Stomach (tissue), 8 donors: ENCODE measurements at regions not wholly inside any gene's neighbourhood (a gene's known extent, or its start where the extent isn't known, plus 50 kb on each side); places are given as distances from the start of the nearest gene placed in this dataset.

Source experiments
- DNase-seq, 2 donors: peaks; one replicate each; pipeline versions ENCODE4 v3.0.0 to v3.0.0-alpha.2; 2013 to 2019
- H3K27ac ChIP-seq, 5 donors: fragments of 200-600 bp in 4 of 5; sonication (generic) in 4 of 5; one replicate each; pipeline ENCODE4 v1.5.1; 2013 to 2019; ENCODE audit warnings: mild to moderate bottlenecking in 1 of 5, moderate library complexity in 1 of 5
- H3K27me3 ChIP-seq, 3 donors: fragments of 200-600 bp; sonication (generic); one replicate each; pipeline ENCODE4 v1.5.1; 2017 to 2019; ENCODE audit warnings: mixed run types in 1 of 3
- H3K36me3 ChIP-seq, 4 donors: fragments of 200-600 bp; sonication (generic); 1 replicate in 3 of 4; 2 replicates in 1 of 4; pipeline ENCODE4 v1.5.1; 2016 to 2019
- H3K4me1 ChIP-seq, 4 donors: fragments of 200-600 bp; sonication (generic); one replicate each; pipeline ENCODE4 v1.5.1; 2016 to 2019
- H3K4me3 ChIP-seq, 4 donors: fragments of 200-600 bp; sonication (generic) in 3 of 4; one replicate each; pipeline ENCODE4 v1.5.1; 2016 to 2019; ENCODE audit warnings: mild to moderate bottlenecking in 1 of 4
- H3K9me3 ChIP-seq, 4 donors: fragments of 200-600 bp; sonication (generic); one replicate each; pipeline ENCODE4 v1.5.1; 2016 to 2019
- CTCF ChIP-seq, 7 experiments: fragments of 450-650 bp in 4 of 7; fragments of 200-600 bp in 3 of 7; sonication (generic) in 3 of 7; IDR thresholded peaks; one replicate each; pipeline ENCODE4 v1.5.1; 2016 to 2019; ENCODE audit warnings: antibody characterized with exemption in 7 of 7, control low read depth in 2 of 7, mild to moderate bottlenecking in 1 of 7
- EP300 ChIP-seq: sonication (generic); formaldehyde crosslinking; IDR thresholded peaks from one replicate; pipeline ENCODE4 v1.6.1; 2017; ENCODE audit warnings: antibody characterized with exemption
- POLR2A ChIP-seq, 4 donors: fragments of 450-650 bp; IDR thresholded peaks; one replicate each; pipeline ENCODE4 v1.6.1; 2016; ENCODE audit warnings: antibody characterized with exemption in 4 of 4, control low read depth in 2 of 4, mild to moderate bottlenecking in 1 of 4, moderate library complexity in 1 of 4
- POLR2AphosphoS5 ChIP-seq, 3 donors: sonication (generic); formaldehyde crosslinking; IDR thresholded peaks; one replicate each; pipeline ENCODE4 v1.6.1; 2016; ENCODE audit warnings: antibody characterized with exemption in 3 of 3
- WGBS, 5 donors: extraction: QIAGEN DNeasy Blood & Tissue Kit in 3 of 5; methylation state at CpG; one replicate each; pipeline versions ENCODE4 v1.1.5 to v1.1.7; 2013 to 2018; 5-methylcytosine and 5-hydroxymethylcytosine counted together
- intact Hi-C: fragments of 100-400 bp; cut with DNase I; formaldehyde crosslinking; loops from one replicate; pipeline ENCODE4 v1.15.1; 2023; ENCODE audit warnings: low total_unique reads
- donor health status: healthy with polysubstance abuse.
- donor health status: Bipolar disorder and iron deficiency.
- donor health status: healthy.

GRCh38 chr3:113051787-113052186, 61.0 kb downstream of the GTPBP8 start:
- peak in 1 of 2 donors; percentile 49 for DNase-seq
- H3K36me3 ChIP-seq: no peaks in the 10 kb centered on the region
- TF ChIP-seq POLR2A (IDR thresholded peaks at IDR 0.05) (no peak), EP300 (no peak), CTCF (IDR thresholded peaks at IDR 0.05) (no peak), POLR2AphosphoS5 (IDR thresholded peaks at IDR 0.05) (no peak)
- H3K4me1 ChIP-seq: peaks cover 0 to 20% (median 11%) of the 10 kb centered on the region in 4 donors
- H3K4me3 ChIP-seq: no peak overlapping the region
- no peaks in the 10 kb centered on the region for H3K27me3 ChIP-seq
- peak overlapping the region in 3 of 5 donors; percentile 3 to 66 (median 28) for H3K27ac ChIP-seq
- intact Hi-C loops: loop anchor here (2.0 kb wide), 1 partner anchor 237 kb away; no protein-coding TSS in a partner anchor
- no peaks in the 10 kb centered on the region for H3K9me3 ChIP-seq
- 38 to 64% (median 49%) methylated on average over 3 of the region's 3 CpGs for whole genome bisulfite sequencing, 5 donors

GRCh38 chr3:113053169-113053568, 62.4 kb downstream of the GTPBP8 start:
- no peak overlapping the region for H3K27ac ChIP-seq
- no peak overlapping the region for H3K4me3 ChIP-seq
- H3K9me3 ChIP-seq: no peaks in the 10 kb centered on the region
- no peaks in the 10 kb centered on the region for H3K36me3 ChIP-seq
- intact Hi-C loops: loop anchor here (2.0 kb wide), 1 partner anchor 236 kb away; no protein-coding TSS in a partner anchor
- H3K27me3 ChIP-seq: no peaks in the 10 kb centered on the region
- TF ChIP-seq POLR2A (IDR thresholded peaks at IDR 0.05) (no peak), EP300 (no peak), POLR2AphosphoS5 (IDR thresholded peaks at IDR 0.05) (no peak), CTCF (IDR thresholded peaks at IDR 0.05) (no peak)
- H3K4me1 ChIP-seq: peaks cover 0 to 20% (median 11%) of the 10 kb centered on the region in 4 donors
- DNase-seq: no peak
- 80 to 91% (median 82%) methylated on average over 3 of the region's 3 CpGs for WGBS, 5 donors

- TF ChIP-seq POLR2AphosphoS5 (IDR thresholded peaks at IDR 0.05): no peak
- no peak for TF ChIP-seq POLR2A (IDR thresholded peaks at IDR 0.05)
- TF ChIP-seq EP300: no peak
- no peak for TF ChIP-seq CTCF (IDR thresholded peaks at IDR 0.05)
- Histone ChIP-seq H3K27ac (no peak overlapping the region), H3K36me3 (no peaks in the 10 kb centered on the region), H3K4me3 (no peak overlapping the region), H3K4me1 (peaks cover 0 to 20% (median 11%) of the 10 kb centered on the region in 4 donors), H3K27me3 (no peaks in the 10 kb centered on the region), H3K9me3 (no peaks in the 10 kb centered on the region)
- intact Hi-C loops: no loop called here
- no peak for DNase-seq
- WGBS, 5 donors: 0 to 22% (median 0%) methylated on average over 1 of the region's 1 CpG
Observed at GRCh38 chr3:113054552-113054951, 63.8 kb downstream of the GTPBP8 start.

- Histone ChIP-seq H3K4me1 (peaks cover 0 to 20% (median 11%) of the 10 kb centered on the region in 4 donors), H3K27ac (no peak overlapping the region), H3K9me3 (no peaks in the 10 kb centered on the region), H3K4me3 (no peak overlapping the region), H3K27me3 (no peaks in the 10 kb centered on the region), H3K36me3 (no peaks in the 10 kb centered on the region)
- no peak for TF ChIP-seq POLR2AphosphoS5 (IDR thresholded peaks at IDR 0.05)
- no peak for TF ChIP-seq CTCF (IDR thresholded peaks at IDR 0.05)
- TF ChIP-seq POLR2A (IDR thresholded peaks at IDR 0.05): no peak
- no peak for TF ChIP-seq EP300
- DNase-seq: no peak
- intact Hi-C loops: no loop called here
Observed at GRCh38 chr3:113055201-113055600, 64.4 kb downstream of the GTPBP8 start.
